NCI-H1092 treated with DMSO at 0.1 percent for 48 hours (cell line): ENCODE measurements at regions not wholly inside any gene's neighbourhood (a gene's known extent, or its start where the extent isn't known, plus 50 kb on each side); places are given as distances from the start of the nearest gene placed in this dataset.
"Not testable (repeated sequence)": the region's sequence is repeated elsewhere in the genome, so short reads cannot be mapped to it uniquely, and the experiment has no call there.

ENCODE experiments used
- DNase-seq: peaks from one replicate; lab custom pipeline; 2025; lab: John Stamatoyannopoulos, UW

GRCh38 chr10:113495553-113495952 is 57.3 kb upstream of the HABP2 start:
- no peak for DNase-seq

- DNase-seq = no peak
Observed at GRCh38 chr10:113496111-113497109, 56.4 kb upstream of the HABP2 start.

GRCh38 chr10:113497198-113497597 is 55.7 kb upstream of the HABP2 start:
- no peak for DNase-seq

GRCh38 chr10:113498997-113499396 is 53.9 kb upstream of the HABP2 start:
- DNase-seq = no peak

DNA sequence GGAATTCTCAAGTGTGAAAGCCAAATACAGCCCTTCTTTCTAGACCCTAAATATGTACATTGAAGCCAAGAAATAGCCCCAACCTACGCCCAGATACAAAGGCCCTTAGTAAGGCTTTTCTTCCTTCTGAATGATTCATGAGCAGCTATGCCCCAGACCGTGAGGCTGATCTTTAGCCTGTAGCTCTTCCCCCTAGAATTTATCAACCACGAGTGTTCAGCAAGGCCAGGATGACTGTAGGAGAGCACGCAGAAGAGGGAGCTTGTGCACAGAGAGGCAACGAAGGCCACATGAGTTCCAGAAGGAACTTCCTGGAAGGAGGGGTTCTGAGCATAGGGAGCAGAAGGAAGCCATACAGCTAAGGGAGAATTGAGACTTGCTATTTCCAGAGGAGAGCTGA is 53.0 kb upstream of the HABP2 start:
- DNase-seq = no peak

- not testable (repeated sequence) for DNase-seq
Observed at GRCh38 chr10:113501031-113501430, 51.8 kb upstream of the HABP2 start.
